ENCODE measurements at regions not wholly inside any gene's neighbourhood (a gene's known extent, or its start where the extent isn't known, plus 50 kb on each side); places are given as distances from the start of the nearest gene placed in this dataset.

GRCh38 chr2:222127660-222128059 is 171.1 kb downstream of the PAX3 start:
- H2AK5ac ChIP-seq (ENCODE audit: low read depth, low read length), result no peak overlapping the region
- H4K91ac ChIP-seq (replicated peaks; ENCODE audit: insufficient read length, low read length), result no peak overlapping the region
- H3K23ac ChIP-seq (ENCODE audit: insufficient read length), result no peak overlapping the region
- H2BK15ac ChIP-seq (ENCODE audit: low read length), result no peak overlapping the region
- CTCF ChIA-PET (ENCODE audit: partially characterized antibody), result interaction anchor here (0.6 to 1.8 kb wide), 3 partner anchors 71 to 556 kb away, joined by 3 to 6 read pairs (median 4); no protein-coding TSS in a partner anchor
- no peaks in the 10 kb centered on the region for H3K79me1 ChIP-seq (ENCODE audit: low read depth, low read length)
- H3K18ac ChIP-seq (ENCODE audit: extremely low read depth, low read length), result no peak overlapping the region
- no peak overlapping the region for H3K4me2 ChIP-seq (ENCODE audit: insufficient read depth in 1 of 2, low read depth in 2 of 2, low read length in 2 of 2)
- no peaks in the 10 kb centered on the region; a peak in 1 of 7 replicates for H3K27me3 ChIP-seq (replicated peaks in 1 of 4; ENCODE audit: control insufficient read depth in 3 of 4, extremely low read depth in 1 of 4, insufficient read depth in 3 of 4, low read length in 3 of 4)
- H4K8ac ChIP-seq (ENCODE audit: extremely low read depth, insufficient read depth, low read length), result no peak overlapping the region
- no peak overlapping the region for H3K4ac ChIP-seq (replicated peaks; ENCODE audit: insufficient read length, low read depth, low read length)
- no peak overlapping the region for H2BK20ac ChIP-seq (ENCODE audit: low read length)
- TF ChIP-seq EZH2 (IDR thresholded peaks at IDR 0.05; ENCODE audit: low read depth, low read length, severe bottlenecking) (no peak), SRF (IDR thresholded peaks at IDR 0.05; ENCODE audit: low read depth, low read length) (no peak), ZNF274 (IDR thresholded peaks at IDR 0.05; ENCODE audit: borderline replicate concordance, extremely low read depth, low read length) (no peak), TEAD4 (IDR thresholded peaks at IDR 0.05; ENCODE audit: low read depth, low read length) (no peak), CHD1 (IDR thresholded peaks at IDR 0.05; ENCODE audit: low read depth, low read length) (no peak), EP300 (IDR thresholded peaks at IDR 0.05; ENCODE audit: borderline replicate concordance in 1 of 2, low read depth in 2 of 2, low read length in 2 of 2) (no peak), USF2 (IDR thresholded peaks at IDR 0.05; ENCODE audit: low read length) (no peak), CEBPB (IDR thresholded peaks at IDR 0.05; ENCODE audit: low read depth, low read length) (no peak), SP4 (IDR thresholded peaks at IDR 0.05; ENCODE audit: low read length) (no peak), SAP30 (IDR thresholded peaks at IDR 0.05; ENCODE audit: insufficient read depth, insufficient replicate concordance, low read length) (no peak)
- POLR2A ChIA-PET (ENCODE audit: partially characterized antibody), result no interaction called here
- H3K4me3 ChIP-seq (ENCODE audit: extremely low read depth in 1 of 4, insufficient read depth in 2 of 4, low read depth in 3 of 4, low read length in 4 of 4), result no peak overlapping the region
- DNase-seq (ENCODE audit: low read depth in 1 of 2, low spot score in 2 of 2), result no peak
- no peak overlapping the region for H2BK5ac ChIP-seq (ENCODE audit: low read depth, low read length)
- WGBS, 2 experiments (ENCODE audit: extremely low coverage in 1 of 2, insufficient coverage in 1 of 2, insufficient read length in 1 of 2, insufficient replicate concordance in 2 of 2, low coverage in 1 of 2, low lambda C conversion rate in 2 of 2, missing lambda C conversion rate in 1 of 2), result 89% methylated on average over 6 of the region's 6 CpGs; no CpG with 5 or more reads in 1 of the 2 experiments
- no peak overlapping the region for H3K56ac ChIP-seq (replicated peaks; ENCODE audit: insufficient read length, low read depth, low read length)
- H3K9me3 ChIP-seq (ENCODE audit: insufficient read depth in 2 of 2, low read depth in 1 of 2, low read length in 1 of 2), result 0 out of 4 replicates have a peak, but pooled peaks cover 0 to 2% of the 10 kb centered on the region in 2 experiments
- no peaks in the 10 kb centered on the region for H3K23me2 ChIP-seq (ENCODE audit: low read depth, low read length)
- no peak for FAIRE-seq
- H3K27ac ChIP-seq (ENCODE audit: low read depth, low read length), result no peak overlapping the region
- H4K20me1 ChIP-seq (replicated peaks in 1 of 2; ENCODE audit: control insufficient read depth in 1 of 2, insufficient read depth in 2 of 2, low read length in 2 of 2), result no peaks in the 10 kb centered on the region
- H2BK120ac ChIP-seq (replicated peaks; ENCODE audit: low read depth, low read length), result no peak overlapping the region
- H3K14ac ChIP-seq (ENCODE audit: insufficient read length), result no peak overlapping the region
- H3K36me3 ChIP-seq (ENCODE audit: control insufficient read depth in 2 of 4, insufficient read depth in 4 of 4, low read length in 3 of 4), result no peaks in the 10 kb centered on the region
- no peak overlapping the region for H2BK12ac ChIP-seq (ENCODE audit: low read depth, low read length)
- no peaks in the 10 kb centered on the region for H3K79me2 ChIP-seq (ENCODE audit: control insufficient read depth in 1 of 2, insufficient read depth in 2 of 2, low read length in 2 of 2)
- H3K9ac ChIP-seq (replicated peaks in 1 of 4; ENCODE audit: extremely low read depth in 1 of 4, low read depth in 3 of 4, low read length in 3 of 4), result no peak overlapping the region
- no peak overlapping the region for H4K5ac ChIP-seq (ENCODE audit: insufficient read length, low read depth, low read length)
- H2AFZ ChIP-seq (ENCODE audit: low read length), result no peak overlapping the region
- H3K4me1 ChIP-seq (replicated peaks in 1 of 4; ENCODE audit: control insufficient read depth in 3 of 4, insufficient read depth in 4 of 4, low read length in 3 of 4), result no peaks in the 10 kb centered on the region

All from H1 (cell line).